Peyer's patch (tissue), 4 donors: ENCODE measurements at regions not wholly inside any gene's neighbourhood (a gene's known extent, or its start where the extent isn't known, plus 50 kb on each side); places are given as distances from the start of the nearest gene placed in this dataset.

Experiments
- CTCF ChIP-seq, 6 experiments: fragments of 450-650 bp in 4 of 6; fragments of 200-600 bp in 2 of 6; sonication (generic) in 1 of 6; IDR thresholded peaks; one replicate each; pipeline ENCODE4 v1.5.1; 2017 to 2019; ENCODE audit warnings: antibody characterized with exemption in 6 of 6, mild to moderate bottlenecking in 3 of 6, moderate library complexity in 1 of 6
- POLR2A ChIP-seq, 2 donors: fragments of 450-650 bp; IDR thresholded peaks; one replicate each; pipeline ENCODE4 v1.5.1; 2017; ENCODE audit warnings: antibody characterized with exemption in 2 of 2, mild to moderate bottlenecking in 2 of 2, moderate library complexity in 2 of 2

GRCh38 chr7:149662591-149663095, 110.7 kb downstream of the ZNF467 start:
- TF ChIP-seq CTCF (IDR thresholded peaks at IDR 0.05) (peak in 4 of 6 experiments; percentile 21 to 46 (median 38)), POLR2A (IDR thresholded peaks at IDR 0.05) (no peak)
